Fibroblast of the aortic adventitia (primary cell): ENCODE measurements at regions not wholly inside any gene's neighbourhood (a gene's known extent, or its start where the extent isn't known, plus 50 kb on each side); places are given as distances from the start of the nearest gene placed in this dataset.

Experiments
- DNase-seq: peaks from one replicate; pipeline ENCODE4 v3.0.0-alpha.2; 2010; ENCODE audit warnings: low read depth
- H3K4me3 ChIP-seq: 2 replicates; pipeline ENCODE4 v1.5.1; 2011; ENCODE audit warnings: low read depth, mild to moderate bottlenecking, control low read depth, low read length, moderate library complexity
- CTCF ChIP-seq: IDR thresholded peaks from 2 replicates; pipeline ENCODE4 v1.5.1; 2011; ENCODE audit warnings: mild to moderate bottlenecking, low read length, control low read depth, inconsistent platforms; ENCODE audit not compliant: insufficient read depth

- no peak for DNase-seq
- TF ChIP-seq CTCF: no peak
Measured at GRCh38 chrX:109841869-109842579, 109.0 kb upstream of the ACSL4 start.

GRCh38 chrX:109842611-109843010, 109.6 kb upstream of the ACSL4 start:
- no peak for TF ChIP-seq CTCF
- no peak for DNase-seq
- no peak overlapping the region for H3K4me3 ChIP-seq

More at GRCh38 chrX:109841869-109842579, 109.0 kb upstream of the ACSL4 start:
- no peak overlapping the region for H3K4me3 ChIP-seq

GRCh38 chrX:109843963-109844751, 111.1 kb upstream of the ACSL4 start:
- H3K4me3 ChIP-seq: no peak overlapping the region
- DNase-seq: peak; percentile 51
- no peak for TF ChIP-seq CTCF

GRCh38 chrX:109844986-109845385, 111.9 kb upstream of the ACSL4 start:
- no peak for DNase-seq
- no peak overlapping the region for H3K4me3 ChIP-seq
- TF ChIP-seq CTCF: no peak

GRCh38 chrX:109845996-109846395, 112.9 kb upstream of the ACSL4 start:
- no peak overlapping the region for H3K4me3 ChIP-seq
- no peak for DNase-seq
- no peak for TF ChIP-seq CTCF

GRCh38 chrX:109847257-109848187, 114.5 kb upstream of the ACSL4 start:
- TF ChIP-seq CTCF: no peak
- DNase-seq: peak; percentile 94
- H3K4me3 ChIP-seq: no peak overlapping the region
